RWPE1 (cell line): ENCODE measurements at regions not wholly inside any gene's neighbourhood (a gene's known extent, or its start where the extent isn't known, plus 50 kb on each side); places are given as distances from the start of the nearest gene placed in this dataset.

Source experiments
- CTCF ChIA-PET: fragments of 350-600 bp; sonication (Branson Sonifier 250); formaldehyde crosslinking; extraction: SDS; loops from one replicate; lab custom pipeline; 2021; lab: Yijun Ruan, JAX
- POLR2A ChIA-PET: fragments of 400-600 bp; formaldehyde crosslinking; extraction: SDS; loops from one replicate; lab custom pipeline; 2020; ENCODE audit warnings: antibody characterized with exemption; ENCODE audit not compliant: low non-redundant PET; lab: Yijun Ruan, JAX
- DNase-seq: peaks from one replicate; pipeline ENCODE4 v3.0.0; 2012; ENCODE audit warnings: low spot score
- H3K27ac ChIP-seq: fragments of 450-650 bp; 2 replicates; pipeline ENCODE4 v1.5.1; 2017
- TF ChIP-seq, protein P1 (sequence below): fragments of 450-650 bp; conservative IDR thresholded peaks from 2 replicates; pipeline ENCODE4 v1.5.1; 2017; ENCODE audit warnings: low read depth, mild to moderate bottlenecking

DNA sequence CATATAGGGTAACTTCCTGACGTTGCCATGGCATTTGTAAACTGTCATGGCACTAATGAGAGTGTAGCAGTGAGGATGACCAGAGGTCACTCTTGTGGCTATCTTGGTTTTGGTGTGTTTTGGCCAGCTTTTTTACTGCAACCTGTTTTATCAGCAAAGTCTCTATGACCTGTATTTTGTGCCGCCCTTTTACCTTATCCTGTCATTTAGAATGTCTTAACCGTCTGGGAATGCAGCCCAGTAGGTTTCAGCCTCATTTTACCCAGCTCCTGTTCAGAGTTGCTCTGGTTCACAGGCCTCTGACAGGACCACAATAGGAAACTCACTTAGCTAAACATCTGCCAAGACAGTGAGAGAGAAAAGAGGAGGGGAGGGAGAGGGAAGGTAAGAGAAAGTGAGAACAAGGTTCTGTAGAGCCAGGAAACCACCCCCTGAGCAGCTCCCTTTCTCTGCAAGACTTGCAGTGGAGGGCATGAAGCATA lies 64.8 kb upstream of the PLEKHG3 start:
- no peak overlapping the region for H3K27ac ChIP-seq
- DNase-seq, result no peak
- CTCF ChIA-PET, result interaction anchor here (0.6 to 1.4 kb wide), 3 partner anchors 10 to 122 kb away, joined by 3 to 4 read pairs (median 3); partner anchors contain the start of gene HSPA2
- POLR2A ChIA-PET, result interaction anchor here (0.7 kb wide), 1 partner anchor 99 kb away, joined by 7 read pairs; the partner anchor contains the start of gene HSPA2
- TF ChIP-seq, protein P1, sequence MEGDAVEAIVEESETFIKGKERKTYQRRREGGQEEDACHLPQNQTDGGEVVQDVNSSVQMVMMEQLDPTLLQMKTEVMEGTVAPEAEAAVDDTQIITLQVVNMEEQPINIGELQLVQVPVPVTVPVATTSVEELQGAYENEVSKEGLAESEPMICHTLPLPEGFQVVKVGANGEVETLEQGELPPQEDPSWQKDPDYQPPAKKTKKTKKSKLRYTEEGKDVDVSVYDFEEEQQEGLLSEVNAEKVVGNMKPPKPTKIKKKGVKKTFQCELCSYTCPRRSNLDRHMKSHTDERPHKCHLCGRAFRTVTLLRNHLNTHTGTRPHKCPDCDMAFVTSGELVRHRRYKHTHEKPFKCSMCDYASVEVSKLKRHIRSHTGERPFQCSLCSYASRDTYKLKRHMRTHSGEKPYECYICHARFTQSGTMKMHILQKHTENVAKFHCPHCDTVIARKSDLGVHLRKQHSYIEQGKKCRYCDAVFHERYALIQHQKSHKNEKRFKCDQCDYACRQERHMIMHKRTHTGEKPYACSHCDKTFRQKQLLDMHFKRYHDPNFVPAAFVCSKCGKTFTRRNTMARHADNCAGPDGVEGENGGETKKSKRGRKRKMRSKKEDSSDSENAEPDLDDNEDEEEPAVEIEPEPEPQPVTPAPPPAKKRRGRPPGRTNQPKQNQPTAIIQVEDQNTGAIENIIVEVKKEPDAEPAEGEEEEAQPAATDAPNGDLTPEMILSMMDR, result no peak

DNA sequence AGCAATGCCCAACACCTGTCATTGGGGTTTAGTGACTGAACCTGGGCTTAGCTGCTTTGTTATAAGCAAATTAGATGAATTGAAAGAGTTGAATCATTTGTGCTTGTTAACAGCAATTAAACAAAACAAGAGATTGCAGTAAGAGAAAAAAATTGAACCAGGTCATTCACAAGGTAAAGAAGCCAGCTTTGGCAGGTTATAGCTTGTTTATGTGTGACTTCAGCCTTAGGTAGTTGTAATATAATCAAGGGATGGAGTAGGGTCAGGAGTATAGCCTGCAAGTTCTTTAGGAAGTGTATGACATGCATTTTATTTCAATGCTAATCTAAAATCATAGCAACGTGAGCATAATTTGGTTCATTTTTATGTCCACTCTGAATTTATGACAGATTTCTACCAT lies 63.4 kb upstream of the PLEKHG3 start:
- ChIA-PET POLR2A (no interaction called here), CTCF (interaction anchor here (1.4 kb wide), 1 partner anchor 101 kb away, joined by 4 read pairs; the partner anchor contains the start of gene HSPA2)
- no peak overlapping the region for H3K27ac ChIP-seq
- TF ChIP-seq, protein P1, result no peak
- no peak for DNase-seq

DNA sequence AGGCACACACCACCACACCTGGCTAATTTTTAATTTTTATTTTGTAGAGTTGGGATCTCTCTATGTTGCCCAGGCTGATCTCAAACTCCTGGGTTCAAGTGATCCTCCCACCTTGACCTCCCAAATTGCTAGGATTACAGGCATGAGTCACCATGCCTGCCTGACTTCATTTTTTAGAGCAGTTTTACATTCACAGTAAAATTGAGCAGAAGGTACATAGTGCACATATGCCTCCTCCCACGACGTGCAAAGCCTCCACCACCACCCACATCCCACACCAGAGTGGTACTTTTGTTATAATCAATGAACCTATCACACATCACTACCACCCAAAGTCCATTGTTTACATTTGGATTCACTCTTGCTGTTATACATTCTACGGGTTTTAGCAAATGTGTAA lies 62.5 kb upstream of the PLEKHG3 start:
- no peak overlapping the region for H3K27ac ChIP-seq
- DNase-seq, result no peak
- CTCF ChIA-PET, result no interaction called here
- TF ChIP-seq, protein P1, result no peak
- POLR2A ChIA-PET, result no interaction called here

DNA sequence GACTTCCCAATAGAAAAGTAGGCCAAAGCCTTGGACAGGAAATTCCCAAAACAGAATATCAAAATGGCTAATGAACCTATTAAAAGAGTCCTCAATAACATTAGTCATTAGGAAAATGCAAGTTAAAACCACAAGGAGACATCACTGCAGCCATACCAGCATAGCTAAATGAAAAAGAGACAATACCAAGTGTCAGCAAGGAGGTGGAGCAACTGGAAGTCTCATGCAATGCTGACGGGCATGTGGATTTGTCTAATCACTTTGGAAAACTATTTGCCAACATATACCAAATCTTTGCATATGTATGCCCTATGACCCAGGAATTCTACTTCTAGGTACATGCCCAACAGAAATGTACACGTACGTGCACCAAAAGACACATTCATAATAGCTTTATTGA lies 60.5 kb upstream of the PLEKHG3 start:
- DNase-seq, result no peak
- TF ChIP-seq, protein P1, result no peak
- POLR2A ChIA-PET, result no interaction called here
- no peak overlapping the region for H3K27ac ChIP-seq
- CTCF ChIA-PET, result no interaction called here

DNA sequence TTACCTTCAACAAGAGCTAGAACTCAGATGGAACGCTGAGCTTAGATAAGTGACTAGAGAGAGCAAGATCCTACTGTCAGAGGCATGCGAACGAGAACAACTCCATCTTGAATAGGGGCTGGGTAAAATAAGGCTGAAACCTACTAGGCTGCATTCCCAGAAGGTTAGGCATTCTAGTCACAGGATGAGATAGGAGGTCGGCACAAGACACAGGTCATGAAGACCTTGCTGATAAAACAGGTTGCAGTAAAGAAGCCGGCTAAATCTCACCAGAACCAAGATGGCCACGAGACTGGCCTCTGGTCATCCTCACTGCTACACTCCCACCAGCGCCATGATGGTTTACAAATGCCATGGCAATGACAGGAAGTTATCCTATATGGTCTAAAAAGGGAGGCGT lies 59.6 kb upstream of the PLEKHG3 start:
- H3K27ac ChIP-seq, result no peak overlapping the region
- TF ChIP-seq, protein P1, result no peak
- CTCF ChIA-PET, result no interaction called here
- no peak for DNase-seq
- POLR2A ChIA-PET, result no interaction called here

DNA sequence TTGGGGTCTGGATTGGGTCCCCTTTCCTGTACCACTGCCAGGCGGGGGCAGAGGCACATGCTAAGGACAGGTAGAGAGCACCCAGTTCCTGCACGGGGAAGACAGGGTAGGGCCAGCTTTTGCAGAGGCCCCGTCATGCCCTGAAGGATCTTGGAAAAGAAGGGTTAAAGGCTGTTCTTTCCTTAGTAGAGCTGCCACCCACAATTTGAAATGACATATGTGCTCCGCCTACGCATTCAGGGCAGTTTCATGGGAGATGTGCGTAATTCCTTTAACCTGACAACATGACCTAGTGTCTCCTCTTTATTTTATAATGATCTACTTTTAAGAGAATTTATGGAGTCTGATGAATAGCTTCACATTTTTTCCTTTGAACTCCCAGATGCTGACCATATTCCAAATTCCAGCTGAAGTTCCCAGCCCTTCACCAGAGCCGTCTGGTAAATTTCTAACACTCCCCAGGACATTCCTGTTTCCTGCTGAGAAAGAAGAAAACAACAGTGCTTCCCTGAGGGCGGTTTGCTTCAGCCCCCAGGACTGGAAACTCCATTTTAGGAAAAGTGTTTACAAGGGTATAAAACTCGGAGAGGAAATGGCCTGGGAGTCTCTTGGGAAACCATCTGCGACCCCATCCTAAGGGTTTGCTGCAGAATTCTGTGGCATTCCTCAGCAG lies 58.9 kb upstream of the PLEKHG3 start:
- ChIA-PET CTCF (interaction anchor here (0.6 kb wide), 1 partner anchor 1309 kb away, joined by 3 read pairs; no protein-coding TSS in a partner anchor), POLR2A (no interaction called here)
- TF ChIP-seq, protein P1, result no peak
- no peak overlapping the region for H3K27ac ChIP-seq
- DNase-seq, result no peak
